H9 (cell line): ENCODE measurements at regions not wholly inside any gene's neighbourhood (a gene's known extent, or its start where the extent isn't known, plus 50 kb on each side); places are given as distances from the start of the nearest gene placed in this dataset.

ENCODE experiments used
- DNase-seq: peaks from one replicate; pipeline ENCODE4 v3.0.0-alpha.2; 2017
- H2AFZ ChIP-seq: one replicate; pipeline ENCODE4 v1.6.1; 2013; ENCODE audit warnings: mild to moderate bottlenecking, low read length, control low read depth, moderate library complexity
- H2AK5ac ChIP-seq: 2 replicates; pipeline ENCODE4 v1.6.1; 2013; ENCODE audit warnings: low read length, control low read depth, mixed read lengths; ENCODE audit not compliant: insufficient read length
- H2BK120ac ChIP-seq: one replicate; pipeline ENCODE4 v1.6.1; 2013; ENCODE audit warnings: low read depth, mild to moderate bottlenecking, low read length, control low read depth, inconsistent platforms; ENCODE audit not compliant: poor library complexity, severe bottlenecking
- H2BK12ac ChIP-seq: 2 replicates; pipeline ENCODE4 v1.6.1; 2013; ENCODE audit warnings: low read length, control low read depth, mixed read lengths, low read depth; ENCODE audit not compliant: insufficient read length
- H2BK15ac ChIP-seq: 2 replicates; pipeline ENCODE4 v1.6.1; 2013; ENCODE audit warnings: low read depth, low read length, control low read depth
- H2BK20ac ChIP-seq: one replicate; pipeline ENCODE4 v1.6.1; 2013; ENCODE audit warnings: low read depth, mild to moderate bottlenecking, low read length, control low read depth, inconsistent platforms; ENCODE audit not compliant: poor library complexity, severe bottlenecking
- H2BK5ac ChIP-seq: 2 replicates; pipeline ENCODE4 v1.6.1; 2013; ENCODE audit warnings: low read length, control low read depth, mixed read lengths; ENCODE audit not compliant: insufficient read length
- H3K14ac ChIP-seq: 2 replicates; pipeline ENCODE4 v1.6.1; 2013; ENCODE audit warnings: low read length, control low read depth; ENCODE audit not compliant: insufficient read depth
- H3K18ac ChIP-seq: 2 replicates; pipeline ENCODE4 v1.6.1; 2013; ENCODE audit warnings: low read depth, mild to moderate bottlenecking, mixed read lengths, low read length, control low read depth; ENCODE audit not compliant: insufficient read length
- H3K23ac ChIP-seq: 2 replicates; pipeline ENCODE4 v1.6.1; 2013; ENCODE audit warnings: low read length, control low read depth, mixed read lengths, low read depth; ENCODE audit not compliant: insufficient read length
- H3K23me2 ChIP-seq: 2 replicates; pipeline ENCODE4 v1.6.1; 2013; ENCODE audit warnings: low read depth, mild to moderate bottlenecking, mixed read lengths, low read length, control low read depth; ENCODE audit not compliant: insufficient read length, poor library complexity, severe bottlenecking
- H3K27ac ChIP-seq: 2 replicates; pipeline ENCODE4 v1.5.1; 2013; ENCODE audit warnings: low read length, control low read depth, mixed read lengths, low read depth; ENCODE audit not compliant: insufficient read length
- H3K27me3 ChIP-seq: 2 replicates; pipeline ENCODE4 v1.6.1; 2013; ENCODE audit warnings: low read length, control low read depth, inconsistent platforms; ENCODE audit not compliant: insufficient read depth
- H3K4ac ChIP-seq: 2 replicates; pipeline ENCODE4 v1.6.1; 2013; ENCODE audit warnings: low read depth, mild to moderate bottlenecking, control low read depth, inconsistent platforms, low read length, moderate library complexity
- H3K4me1 ChIP-seq: 2 replicates; pipeline ENCODE4 v1.6.1; 2013; ENCODE audit warnings: low read length, control low read depth, inconsistent platforms; ENCODE audit not compliant: insufficient read depth
- H3K4me2 ChIP-seq: 2 replicates; pipeline ENCODE4 v1.6.1; 2013; ENCODE audit warnings: low read length, control low read depth, mixed read lengths; ENCODE audit not compliant: insufficient read length, insufficient read depth
- H3K56ac ChIP-seq: 2 replicates; pipeline ENCODE4 v1.6.1; 2013; ENCODE audit warnings: low read depth, mild to moderate bottlenecking, mixed read lengths, low read length, control low read depth; ENCODE audit not compliant: insufficient read length
- H3K79me1 ChIP-seq: 2 replicates; pipeline ENCODE4 v1.6.1; 2013; ENCODE audit warnings: low read depth, mild to moderate bottlenecking, moderate library complexity, low read length, control low read depth, inconsistent platforms; ENCODE audit not compliant: insufficient read depth, poor library complexity, severe bottlenecking
- H3K79me2 ChIP-seq: 2 replicates; pipeline ENCODE4 v1.6.1; 2013; ENCODE audit warnings: low read length, control low read depth, inconsistent platforms; ENCODE audit not compliant: insufficient read depth
- H3K9ac ChIP-seq: 2 replicates; pipeline ENCODE4 v1.6.1; 2013; ENCODE audit warnings: low read length, control low read depth, mixed read lengths; ENCODE audit not compliant: insufficient read length; ENCODE audit errors: extremely low read depth
- H3K9me3 ChIP-seq: one replicate; pipeline ENCODE4 v1.6.1; 2013; ENCODE audit warnings: low read depth, low read length, inconsistent platforms; ENCODE audit not compliant: control insufficient read depth
- H3T11ph ChIP-seq: one replicate; pipeline ENCODE4 v1.6.1; 2013; ENCODE audit warnings: mild to moderate bottlenecking, low read length, control low read depth, inconsistent platforms
- H4K20me1 ChIP-seq: one replicate; pipeline ENCODE4 v1.6.1; 2013; ENCODE audit not compliant: control insufficient read depth, insufficient read length, insufficient read depth
- H4K5ac ChIP-seq: 2 replicates; pipeline ENCODE4 v1.6.1; 2013; ENCODE audit warnings: low read depth, mild to moderate bottlenecking, mixed read lengths, low read length, control low read depth; ENCODE audit not compliant: insufficient read length
- H4K8ac ChIP-seq: replicated peaks from 2 replicates; pipeline ENCODE4 v1.6.1; 2013; ENCODE audit warnings: low read length, control low read depth, mixed read lengths, low read depth; ENCODE audit not compliant: insufficient read length
- H4K91ac ChIP-seq: 2 replicates; pipeline ENCODE4 v1.6.1; 2013; ENCODE audit warnings: low read depth, mild to moderate bottlenecking, moderate library complexity, mixed read lengths, low read length, control low read depth; ENCODE audit not compliant: insufficient read length
- H3K27ac Mint-ChIP-seq, 3 experiments: 2 replicates in 2 of 3; 3 replicates in 1 of 3; pipeline ENCODE4 v1.8.0; 2020 to 2021; ENCODE audit warnings: mixed read lengths in 3 of 3, mild to moderate bottlenecking in 1 of 3, moderate library complexity in 1 of 3
- H3K27me3 Mint-ChIP-seq: 2 replicates; pipeline ENCODE4 v1.8.0; 2021; ENCODE audit warnings: low read depth, mild to moderate bottlenecking, moderate library complexity, mixed read lengths
- H3K36me3 Mint-ChIP-seq, 3 experiments: 2 replicates in 2 of 3; 3 replicates in 1 of 3; pipeline ENCODE4 v1.8.0; 2020 to 2021; ENCODE audit warnings: low read depth in 3 of 3, mixed read lengths in 3 of 3; ENCODE audit not compliant: insufficient read depth in 1 of 3
- H3K4me1 Mint-ChIP-seq, 2 experiments: 2 replicates each; pipeline ENCODE4 v1.8.0; 2020; ENCODE audit warnings: mixed read lengths in 2 of 2
- H3K4me3 Mint-ChIP-seq, 2 experiments: 2 replicates in 1 of 2; 3 replicates in 1 of 2; pipeline ENCODE4 v1.8.0; 2020 to 2021; ENCODE audit warnings: mild to moderate bottlenecking in 2 of 2, mixed read lengths in 2 of 2, moderate library complexity in 1 of 2
- H3K9me3 Mint-ChIP-seq, 2 experiments: 2 replicates in 1 of 2; 3 replicates in 1 of 2; pipeline ENCODE4 v1.8.0; 2020; ENCODE audit warnings: mild to moderate bottlenecking in 2 of 2, mixed read lengths in 2 of 2, moderate library complexity in 1 of 2
- CTCF ChIP-seq: fragments of 200-600 bp; sonication (generic); conservative IDR thresholded peaks from 3 replicates; pipeline ENCODE4 v1.8.0; 2021; ENCODE audit warnings: antibody characterized with exemption, mild to moderate bottlenecking
- WGBS: extraction: QIAGEN DNeasy Blood & Tissue Kit; methylation state at CpG from one replicate; pipeline ENCODE4 v1.1.7; 2013; ENCODE audit warnings: missing lambda C conversion rate, low lambda C conversion rate, mixed read lengths; ENCODE audit not compliant: insufficient read length; ENCODE audit errors: extremely low coverage; 5-methylcytosine and 5-hydroxymethylcytosine counted together

GRCh38 chr1:14451217-14451616 lies 147.3 kb upstream of the KAZN start:
- Histone ChIP-seq H4K5ac (no peak overlapping the region), H2AFZ (no peak overlapping the region), H2BK5ac (no peak overlapping the region), H3K4me1 (no peaks in the 10 kb centered on the region), H3K79me2 (no peaks in the 10 kb centered on the region), H4K91ac (no peak overlapping the region), H3K4me2 (no peak overlapping the region), H2AK5ac (no peak overlapping the region), H2BK15ac (no peak overlapping the region), H3K23me2 (no peaks in the 10 kb centered on the region), H2BK120ac (no peak overlapping the region), H3K4ac (no peak overlapping the region), H3K27ac (no peak overlapping the region), H3K27me3 (no peaks in the 10 kb centered on the region; the same call in 1 of the 2 replicates), H3K79me1 (no peaks in the 10 kb centered on the region), H4K8ac (no peak overlapping the region), H2BK20ac (no peak overlapping the region), H3T11ph (no peak overlapping the region), H3K9me3 (no peaks in the 10 kb centered on the region), H3K18ac (no peak overlapping the region), H3K56ac (no peak overlapping the region), H3K14ac (no peak overlapping the region), H3K9ac (no peak overlapping the region), H3K23ac (no peak overlapping the region), H2BK12ac (no peak overlapping the region), H4K20me1 (no peaks in the 10 kb centered on the region)
- Mint-ChIP-seq H3K4me1 (no peaks in the 10 kb centered on the region), H3K36me3 (no peaks in the 10 kb centered on the region), H3K27ac (no peak overlapping the region), H3K4me3 (no peak overlapping the region), H3K9me3 (no peaks in the 10 kb centered on the region), H3K27me3 (peaks cover 16% of the 10 kb centered on the region)
- no peak for TF ChIP-seq CTCF
- no CpG with 5 or more reads among the region's 2 CpGs for WGBS
- no peak for DNase-seq
